Spleen (tissue), 7 donors: ENCODE measurements at regions not wholly inside any gene's neighbourhood (a gene's known extent, or its start where the extent isn't known, plus 50 kb on each side); places are given as distances from the start of the nearest gene placed in this dataset.

Experiments used
- CTCF ChIP-seq, 11 experiments: fragments of 200-600 bp in 7 of 11; fragments of 450-650 bp in 4 of 11; sonication (generic) in 4 of 11; IDR thresholded peaks in 8 of 11; conservative IDR thresholded peaks in 3 of 11; 1 replicate in 7 of 11; 2 replicates in 4 of 11; pipeline versions ENCODE4 v1.4.0 to v1.8.0; 2016 to 2021; ENCODE audit warnings: antibody characterized with exemption in 11 of 11, inconsistent platforms in 4 of 11, mild to moderate bottlenecking in 1 of 11
- POLR2A ChIP-seq, 3 donors: fragments of 450-650 bp; IDR thresholded peaks; one replicate each; pipeline ENCODE4 v1.5.1; 2017; ENCODE audit warnings: antibody characterized with exemption in 3 of 3, mild to moderate bottlenecking in 1 of 3
- donor health status: DM: no; HTN: no; CAD: no; lungs with moderate emphysema.
- donor health status: DM: no; HTN: no; CAD: no.
- donor health status: DM: no; HTN: no; CAD: no.

- TF ChIP-seq POLR2A (IDR thresholded peaks at IDR 0.05), result no peak
- no peak for TF ChIP-seq CTCF (IDR thresholded peaks at IDR 0.05 in 8 of 11, conservative IDR thresholded peaks at IDR 0.05 in 3 of 11)
These were observed 199.7 kb upstream of the PITRM1 start for GRCh38 chr10:3372281-3372680.
